GM12878 (cell line): ENCODE measurements at regions not wholly inside any gene's neighbourhood (a gene's known extent, or its start where the extent isn't known, plus 50 kb on each side); places are given as distances from the start of the nearest gene placed in this dataset.

Experiments used
- CEBPB ChIP-seq, 2 experiments: fragments of 150-350 bp in 1 of 2; IDR thresholded peaks; 2 replicates each; pipeline ENCODE4 v1.6.1; 2012 to 2014; ENCODE audit warnings: low read depth in 2 of 2, low read length in 2 of 2, borderline replicate concordance in 1 of 2, inconsistent platforms in 1 of 2
- HDGF ChIP-seq: fragments of 450-650 bp; IDR thresholded peaks from 2 replicates; pipeline ENCODE4 v1.6.1; 2016; ENCODE audit warnings: antibody characterized with exemption
- MEF2A ChIP-seq: IDR thresholded peaks from 2 replicates; pipeline ENCODE4 v1.6.1; 2011; ENCODE audit warnings: low read depth, mild to moderate bottlenecking, low read length, moderate library complexity; ENCODE audit not compliant: insufficient read depth
- NRF1 ChIP-seq: conservative IDR thresholded peaks from 2 replicates; pipeline ENCODE4 v1.6.1; 2011; ENCODE audit warnings: mild to moderate bottlenecking, low read depth, low read length, improper control_type of control experiment
- PKNOX1 ChIP-seq: fragments of 450-650 bp; IDR thresholded peaks from 2 replicates; pipeline ENCODE4 v1.6.1; 2016; ENCODE audit warnings: mild to moderate bottlenecking
- PML ChIP-seq: IDR thresholded peaks from 2 replicates; pipeline ENCODE4 v1.6.1; 2012; ENCODE audit warnings: low read length, inconsistent platforms
- POLR2AphosphoS5 ChIP-seq: IDR thresholded peaks from 2 replicates; pipeline ENCODE4 v1.6.1; 2011; ENCODE audit warnings: mild to moderate bottlenecking, low read length, inconsistent platforms
- SP1 ChIP-seq: IDR thresholded peaks from one replicate; pipeline ENCODE4 v1.6.1; 2011; ENCODE audit warnings: low read depth, low read length
- TAF1 ChIP-seq: IDR thresholded peaks from 2 replicates; pipeline ENCODE4 v1.6.1; 2011; ENCODE audit warnings: mild to moderate bottlenecking, low read depth, low read length, borderline replicate concordance
- TCF7 ChIP-seq: IDR thresholded peaks from 2 replicates; pipeline ENCODE4 v1.6.1; 2014; ENCODE audit warnings: antibody characterized with exemption, borderline replicate concordance
- YBX1 ChIP-seq: fragments of 450-650 bp; IDR thresholded peaks from 2 replicates; pipeline ENCODE4 v1.6.1; 2016; ENCODE audit warnings: antibody characterized with exemption
- ZNF384 ChIP-seq: IDR thresholded peaks from 2 replicates; pipeline ENCODE4 v1.6.1; 2012; ENCODE audit warnings: low read depth, mild to moderate bottlenecking, low read length, improper control_type of control experiment, borderline replicate concordance
- ZSCAN29 ChIP-seq: fragments of 450-650 bp; IDR thresholded peaks from 2 replicates; pipeline ENCODE4 v1.6.1; 2017; ENCODE audit warnings: mild to moderate bottlenecking, moderate library complexity
- TF ChIP-seq, protein P1 (sequence below), 3 experiments: IDR thresholded peaks in 2 of 3; conservative IDR thresholded peaks in 1 of 3; 2 replicates each; pipeline ENCODE4 v1.5.1; 2011; ENCODE audit warnings: low read depth in 3 of 3, low read length in 3 of 3, mild to moderate bottlenecking in 3 of 3, control low read depth in 2 of 3, moderate library complexity in 2 of 3, inconsistent platforms in 1 of 3, mixed read lengths in 1 of 3; ENCODE audit not compliant: control insufficient read depth in 2 of 3, insufficient read depth in 1 of 3; ENCODE audit errors: extremely low read depth in 1 of 3

- TF ChIP-seq PML (no peak), NRF1 (no peak), ZNF384 (no peak), TAF1 (no peak), SP1 (no peak), TCF7 (no peak), HDGF (no peak), PKNOX1 (no peak), YBX1 (no peak), ZSCAN29 (no peak), MEF2A (no peak), POLR2AphosphoS5 (no peak), CEBPB (IDR thresholded peaks at IDR 0.05; ENCODE audit: borderline replicate concordance in 1 of 2, low read depth in 2 of 2, low read length in 2 of 2) (no peak)
- TF ChIP-seq, protein P1, sequence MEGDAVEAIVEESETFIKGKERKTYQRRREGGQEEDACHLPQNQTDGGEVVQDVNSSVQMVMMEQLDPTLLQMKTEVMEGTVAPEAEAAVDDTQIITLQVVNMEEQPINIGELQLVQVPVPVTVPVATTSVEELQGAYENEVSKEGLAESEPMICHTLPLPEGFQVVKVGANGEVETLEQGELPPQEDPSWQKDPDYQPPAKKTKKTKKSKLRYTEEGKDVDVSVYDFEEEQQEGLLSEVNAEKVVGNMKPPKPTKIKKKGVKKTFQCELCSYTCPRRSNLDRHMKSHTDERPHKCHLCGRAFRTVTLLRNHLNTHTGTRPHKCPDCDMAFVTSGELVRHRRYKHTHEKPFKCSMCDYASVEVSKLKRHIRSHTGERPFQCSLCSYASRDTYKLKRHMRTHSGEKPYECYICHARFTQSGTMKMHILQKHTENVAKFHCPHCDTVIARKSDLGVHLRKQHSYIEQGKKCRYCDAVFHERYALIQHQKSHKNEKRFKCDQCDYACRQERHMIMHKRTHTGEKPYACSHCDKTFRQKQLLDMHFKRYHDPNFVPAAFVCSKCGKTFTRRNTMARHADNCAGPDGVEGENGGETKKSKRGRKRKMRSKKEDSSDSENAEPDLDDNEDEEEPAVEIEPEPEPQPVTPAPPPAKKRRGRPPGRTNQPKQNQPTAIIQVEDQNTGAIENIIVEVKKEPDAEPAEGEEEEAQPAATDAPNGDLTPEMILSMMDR (IDR thresholded peaks at IDR 0.05 in 2 of 3, conservative IDR thresholded peaks at IDR 0.05 in 1 of 3; ENCODE audit: control insufficient read depth in 2 of 3, extremely low read depth in 1 of 3, insufficient read depth in 1 of 3, low read depth in 3 of 3, low read length in 3 of 3) = no peak
These were observed 154.7 kb upstream of the ZMIZ1 start for GRCh38 chr10:78914060-78914378.
